ENCODE measurements at regions not wholly inside any gene's neighbourhood (a gene's known extent, or its start where the extent isn't known, plus 50 kb on each side); places are given as distances from the start of the nearest gene placed in this dataset.

DNA sequence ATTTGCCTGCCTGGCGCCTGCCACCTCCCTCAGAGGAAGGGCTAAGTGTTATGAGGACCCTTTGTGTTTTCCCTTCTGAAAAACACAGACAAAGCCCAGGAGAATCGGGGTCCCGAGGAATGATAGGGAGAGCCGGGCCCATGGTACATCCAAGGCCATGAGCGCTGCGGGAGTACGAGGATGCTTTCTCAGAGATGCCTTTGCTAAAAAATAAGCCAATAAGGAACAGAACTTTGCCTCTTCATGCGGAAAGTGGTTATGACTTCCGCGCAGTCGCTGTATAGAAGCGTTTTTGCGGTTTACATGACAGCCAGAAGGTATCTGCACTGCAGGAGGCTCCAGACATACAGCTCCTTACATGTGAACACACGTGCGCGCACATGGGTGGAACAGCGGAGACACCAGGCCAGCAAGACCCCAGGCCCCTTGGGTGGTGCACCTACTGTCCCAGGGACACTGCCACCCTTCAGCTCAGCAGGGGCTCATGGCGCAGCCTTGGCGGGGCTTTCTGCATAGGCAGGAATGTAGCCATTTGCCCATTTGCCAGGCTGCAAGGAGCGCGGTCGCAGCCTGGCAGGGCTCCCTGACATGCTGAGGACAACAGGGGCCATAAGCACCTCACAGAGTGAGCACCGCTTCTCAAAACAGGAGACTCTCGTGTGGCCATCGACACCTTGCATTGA is 252.4 kb upstream of the SALL3 start:
- TF ChIP-seq POLR2A (IDR thresholded peaks at IDR 0.05) (no peak), EP300 (IDR thresholded peaks at IDR 0.05) (no peak), POLR2AphosphoS5 (IDR thresholded peaks at IDR 0.05) (no peak)
- TF ChIP-seq, protein P1, sequence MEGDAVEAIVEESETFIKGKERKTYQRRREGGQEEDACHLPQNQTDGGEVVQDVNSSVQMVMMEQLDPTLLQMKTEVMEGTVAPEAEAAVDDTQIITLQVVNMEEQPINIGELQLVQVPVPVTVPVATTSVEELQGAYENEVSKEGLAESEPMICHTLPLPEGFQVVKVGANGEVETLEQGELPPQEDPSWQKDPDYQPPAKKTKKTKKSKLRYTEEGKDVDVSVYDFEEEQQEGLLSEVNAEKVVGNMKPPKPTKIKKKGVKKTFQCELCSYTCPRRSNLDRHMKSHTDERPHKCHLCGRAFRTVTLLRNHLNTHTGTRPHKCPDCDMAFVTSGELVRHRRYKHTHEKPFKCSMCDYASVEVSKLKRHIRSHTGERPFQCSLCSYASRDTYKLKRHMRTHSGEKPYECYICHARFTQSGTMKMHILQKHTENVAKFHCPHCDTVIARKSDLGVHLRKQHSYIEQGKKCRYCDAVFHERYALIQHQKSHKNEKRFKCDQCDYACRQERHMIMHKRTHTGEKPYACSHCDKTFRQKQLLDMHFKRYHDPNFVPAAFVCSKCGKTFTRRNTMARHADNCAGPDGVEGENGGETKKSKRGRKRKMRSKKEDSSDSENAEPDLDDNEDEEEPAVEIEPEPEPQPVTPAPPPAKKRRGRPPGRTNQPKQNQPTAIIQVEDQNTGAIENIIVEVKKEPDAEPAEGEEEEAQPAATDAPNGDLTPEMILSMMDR (IDR thresholded peaks at IDR 0.05) = no peak
- H3K4me3 ChIP-seq = no peak overlapping the region
- no peak overlapping the region for H3K27ac ChIP-seq
- 94% methylated on average over 25 of the region's 25 CpGs for WGBS, 2 donors
- intact Hi-C loops (cut with DNase I) = no loop called here
- H3K36me3 ChIP-seq = no peaks in the 10 kb centered on the region
- no peaks in the 10 kb centered on the region for H3K4me1 ChIP-seq
- no peaks in the 10 kb centered on the region for H3K9me3 ChIP-seq
- peak; percentile 21 for DNase-seq
- peaks cover 0 to 9% (median 6%) of the 10 kb centered on the region in 3 donors for H3K27me3 ChIP-seq

GRCh38 chr18:78727877-78728783 is 251.5 kb upstream of the SALL3 start:
- DNase-seq = peak; percentile 25
- no peak overlapping the region for H3K4me3 ChIP-seq

DNA sequence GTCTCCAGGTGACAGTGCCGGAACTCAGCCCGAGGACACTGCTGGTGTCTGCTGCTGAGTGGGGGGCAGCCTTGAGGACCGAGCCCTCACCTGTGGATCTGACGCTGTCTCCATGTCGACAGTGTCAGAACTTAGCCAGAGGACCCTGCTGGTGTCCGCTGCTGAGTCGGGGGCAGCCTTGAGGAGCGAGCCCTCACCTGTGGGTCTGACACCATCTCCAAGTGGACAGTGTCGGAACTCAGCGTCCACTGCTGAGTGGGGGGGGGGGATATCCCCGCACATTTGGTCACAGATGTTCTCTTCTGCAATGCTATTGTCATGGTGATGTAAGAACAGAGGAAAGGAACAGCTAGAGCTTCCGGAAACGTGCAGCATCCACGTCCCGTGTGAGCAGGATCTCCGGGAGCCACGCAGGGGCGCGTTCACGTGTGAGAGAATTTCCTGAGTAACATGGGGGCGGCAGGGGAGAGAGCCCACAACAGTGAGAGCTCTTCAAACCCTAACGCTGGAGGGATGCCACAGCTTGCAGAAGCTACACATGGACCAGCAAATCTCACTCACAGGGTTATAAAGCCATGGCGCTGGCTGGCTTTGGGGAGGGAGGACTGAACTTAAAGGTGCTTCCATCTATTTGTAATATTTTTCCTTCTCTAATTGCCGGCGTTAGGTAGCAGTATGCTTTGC is 250.7 kb upstream of the SALL3 start:
- no peak overlapping the region for H3K4me3 ChIP-seq
- no peaks in the 10 kb centered on the region for H3K9me3 ChIP-seq
- WGBS, 2 donors = 87 to 89% methylated on average over 25 of the region's 25 CpGs
- peak; percentile 30 for DNase-seq
- H3K27ac ChIP-seq = no peak overlapping the region
- peaks cover 0 to 23% (median 9%) of the 10 kb centered on the region in 3 donors for H3K27me3 ChIP-seq
- intact Hi-C loops (cut with DNase I) = no loop called here
- H3K4me1 ChIP-seq = no peaks in the 10 kb centered on the region
- no peak for TF ChIP-seq POLR2AphosphoS5 (IDR thresholded peaks at IDR 0.05)
- no peak for TF ChIP-seq EP300 (IDR thresholded peaks at IDR 0.05)
- no peak for TF ChIP-seq POLR2A (IDR thresholded peaks at IDR 0.05)
- TF ChIP-seq, protein P1 (IDR thresholded peaks at IDR 0.05) = no peak
- no peaks in the 10 kb centered on the region for H3K36me3 ChIP-seq

More at GRCh38 chr18:78727877-78728783, 251.5 kb upstream of the SALL3 start:
- 89 to 90% methylated on average over 22 of the region's 22 CpGs for WGBS, 2 donors
- intact Hi-C loops (cut with DNase I) = no loop called here
- peaks cover 0 to 18% (median 9%) of the 10 kb centered on the region in 3 donors for H3K27me3 ChIP-seq
- H3K4me1 ChIP-seq = no peaks in the 10 kb centered on the region
- TF ChIP-seq EP300 (IDR thresholded peaks at IDR 0.05) (no peak), POLR2A (IDR thresholded peaks at IDR 0.05) (no peak), POLR2AphosphoS5 (IDR thresholded peaks at IDR 0.05) (no peak)
- TF ChIP-seq, protein P1 (IDR thresholded peaks at IDR 0.05) = no peak
- H3K27ac ChIP-seq = no peak overlapping the region
- no peaks in the 10 kb centered on the region for H3K36me3 ChIP-seq
- H3K9me3 ChIP-seq = no peaks in the 10 kb centered on the region

DNA sequence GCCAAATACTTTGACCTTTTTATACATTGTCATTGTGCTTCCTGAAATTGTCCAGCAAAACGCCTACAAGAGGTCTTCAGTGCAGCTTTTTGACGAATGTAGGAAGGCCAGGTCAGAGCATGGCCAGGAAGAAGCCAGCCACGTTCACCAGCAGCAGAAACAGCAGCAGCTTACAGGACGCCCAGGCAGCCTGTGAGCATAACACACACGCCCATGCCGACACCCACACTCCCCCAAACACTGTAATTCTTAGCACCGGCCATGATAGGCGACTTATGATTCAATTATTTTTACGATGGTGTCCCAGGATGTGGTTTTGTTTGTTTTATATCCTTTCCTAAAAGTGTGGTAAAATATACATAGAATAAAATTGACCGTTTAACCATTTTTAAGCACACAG is 249.1 kb upstream of the SALL3 start:
- WGBS, 2 donors = 15 to 25% methylated on average over 10 of the region's 10 CpGs
- DNase-seq = peak; percentile 20
- Histone ChIP-seq H3K4me3 (no peak overlapping the region), H3K4me1 (no peaks in the 10 kb centered on the region), H3K9me3 (no peaks in the 10 kb centered on the region), H3K36me3 (no peaks in the 10 kb centered on the region), H3K27me3 (peaks cover 0 to 23% (median 9%) of the 10 kb centered on the region in 3 donors), H3K27ac (no peak overlapping the region)
- no peak for TF ChIP-seq EP300 (IDR thresholded peaks at IDR 0.05)
- TF ChIP-seq, protein P1 (IDR thresholded peaks at IDR 0.05) = no peak
- TF ChIP-seq POLR2A (IDR thresholded peaks at IDR 0.05) = no peak
- TF ChIP-seq POLR2AphosphoS5 (IDR thresholded peaks at IDR 0.05) = no peak
- intact Hi-C loops (cut with DNase I) = no loop called here

Measured in sigmoid colon (tissue), 6 donors.